ENCODE measurements at regions not wholly inside any gene's neighbourhood (a gene's known extent, or its start where the extent isn't known, plus 50 kb on each side); places are given as distances from the start of the nearest gene placed in this dataset.

- DNase-seq: no peak
- in situ Hi-C loops (cut with MboI; ENCODE audit: low pct_ligation_motif_present in 1 of 4, low pct_unique_long_range_greater_than_20kb in 1 of 4, low sequenced_read_pairs in 3 of 4): no loop called here
- intact Hi-C loops (cut with DNase I; ENCODE audit: low total_unique reads): no loop called here
- Histone ChIP-seq H3K4me1 (peaks cover 4 to 21% (median 10%) of the 10 kb centered on the region in 4 donors), H3K36me3 (no peaks in the 10 kb centered on the region), H3K27ac (peak overlapping the region in 1 of 4 donors; percentile 72), H3K27me3 (no peaks in the 10 kb centered on the region), H3K4me3 (no peak overlapping the region), H3K9me3 (no peaks in the 10 kb centered on the region)
- 81 to 91% methylated on average over 5 to 6 of the region's 6 CpGs for WGBS, 2 donors (ENCODE audit: low coverage in 1 of 2)
- TF ChIP-seq EP300 (IDR thresholded peaks at IDR 0.05; ENCODE audit: low read depth) (no peak), POLR2A (IDR thresholded peaks at IDR 0.05) (no peak), POLR2AphosphoS5 (IDR thresholded peaks at IDR 0.05) (no peak), CTCF (IDR thresholded peaks at IDR 0.05) (no peak)
These were observed 368.2 kb downstream of the BTG1 start for GRCh38 chr12:91777268-91777992.

GRCh38 chr12:91774434-91774921 lies 371.2 kb downstream of the BTG1 start:
- Histone ChIP-seq H3K4me1 (peaks cover 4 to 21% (median 10%) of the 10 kb centered on the region in 4 donors), H3K36me3 (no peaks in the 10 kb centered on the region), H3K27ac (peak overlapping the region in 3 of 4 donors; percentile 4 to 30 (median 17)), H3K4me3 (no peak overlapping the region), H3K27me3 (no peaks in the 10 kb centered on the region), H3K9me3 (no peaks in the 10 kb centered on the region)
- DNase-seq: no peak
- peak in 1 of 3 donors; percentile 37 for TF ChIP-seq POLR2AphosphoS5 (IDR thresholded peaks at IDR 0.05)
- TF ChIP-seq EP300 (IDR thresholded peaks at IDR 0.05; ENCODE audit: low read depth): no peak
- no peak for TF ChIP-seq POLR2A (IDR thresholded peaks at IDR 0.05)
- no peak for TF ChIP-seq CTCF (IDR thresholded peaks at IDR 0.05)
- intact Hi-C loops (cut with DNase I; ENCODE audit: low total_unique reads) (no loop called here), in situ Hi-C loops (cut with MboI; ENCODE audit: low pct_ligation_motif_present in 1 of 4, low pct_unique_long_range_greater_than_20kb in 1 of 4, low sequenced_read_pairs in 3 of 4) (no loop called here)
- WGBS, 2 donors (ENCODE audit: low coverage in 1 of 2): 49 to 52% methylated on average over 6 of the region's 6 CpGs

GRCh38 chr12:91773749-91774429 lies 371.8 kb downstream of the BTG1 start:
- Histone ChIP-seq H3K27ac (peak overlapping the region in 2 of 4 donors; percentile 4 to 17), H3K9me3 (no peaks in the 10 kb centered on the region), H3K36me3 (no peaks in the 10 kb centered on the region), H3K4me3 (no peak overlapping the region), H3K27me3 (no peaks in the 10 kb centered on the region), H3K4me1 (peaks cover 4 to 16% (median 7%) of the 10 kb centered on the region in 4 donors)
- intact Hi-C loops (cut with DNase I; ENCODE audit: low total_unique reads): no loop called here
- no peak for DNase-seq
- in situ Hi-C loops (cut with MboI; ENCODE audit: low pct_ligation_motif_present in 1 of 4, low pct_unique_long_range_greater_than_20kb in 1 of 4, low sequenced_read_pairs in 3 of 4): no loop called here
- TF ChIP-seq CTCF (IDR thresholded peaks at IDR 0.05) (no peak), POLR2AphosphoS5 (IDR thresholded peaks at IDR 0.05) (no peak), EP300 (IDR thresholded peaks at IDR 0.05; ENCODE audit: low read depth) (no peak), POLR2A (IDR thresholded peaks at IDR 0.05) (no peak)
- WGBS, 2 donors (ENCODE audit: low coverage in 1 of 2): 69 to 74% methylated on average over 4 of the region's 4 CpGs

- H3K27me3 ChIP-seq: no peaks in the 10 kb centered on the region
- intact Hi-C loops (cut with DNase I; ENCODE audit: low total_unique reads) (no loop called here), in situ Hi-C loops (cut with MboI; ENCODE audit: low pct_ligation_motif_present in 1 of 4, low pct_unique_long_range_greater_than_20kb in 1 of 4, low sequenced_read_pairs in 3 of 4) (no loop called here)
- WGBS, 2 donors (ENCODE audit: low coverage in 1 of 2): 94 to 100% methylated on average over 1 to 2 of the region's 2 CpGs
- no peak overlapping the region for H3K27ac ChIP-seq
- no peaks in the 10 kb centered on the region for H3K9me3 ChIP-seq
- no peak overlapping the region for H3K4me3 ChIP-seq
- peaks cover 0 to 7% (median 0%) of the 10 kb centered on the region in 4 donors for H3K4me1 ChIP-seq
- DNase-seq: no peak
- H3K36me3 ChIP-seq: no peaks in the 10 kb centered on the region
- no peak for TF ChIP-seq EP300 (IDR thresholded peaks at IDR 0.05; ENCODE audit: low read depth)
- no peak for TF ChIP-seq CTCF (IDR thresholded peaks at IDR 0.05)
- TF ChIP-seq POLR2A (IDR thresholded peaks at IDR 0.05): no peak
- no peak for TF ChIP-seq POLR2AphosphoS5 (IDR thresholded peaks at IDR 0.05)
These were observed 373.2 kb downstream of the BTG1 start for GRCh38 chr12:91772411-91772810.
